Bone marrow (tissue), 2 donors: ENCODE measurements at regions not wholly inside any gene's neighbourhood (a gene's known extent, or its start where the extent isn't known, plus 50 kb on each side); places are given as distances from the start of the nearest gene placed in this dataset.
A peak's percentile ranks its signal among the peaks of the same experiment; 100 is the strongest.

Experiments
- DNase-seq, 2 donors: peaks; one replicate each; lab custom pipeline; 2025; lab: John Stamatoyannopoulos, UW

DNA sequence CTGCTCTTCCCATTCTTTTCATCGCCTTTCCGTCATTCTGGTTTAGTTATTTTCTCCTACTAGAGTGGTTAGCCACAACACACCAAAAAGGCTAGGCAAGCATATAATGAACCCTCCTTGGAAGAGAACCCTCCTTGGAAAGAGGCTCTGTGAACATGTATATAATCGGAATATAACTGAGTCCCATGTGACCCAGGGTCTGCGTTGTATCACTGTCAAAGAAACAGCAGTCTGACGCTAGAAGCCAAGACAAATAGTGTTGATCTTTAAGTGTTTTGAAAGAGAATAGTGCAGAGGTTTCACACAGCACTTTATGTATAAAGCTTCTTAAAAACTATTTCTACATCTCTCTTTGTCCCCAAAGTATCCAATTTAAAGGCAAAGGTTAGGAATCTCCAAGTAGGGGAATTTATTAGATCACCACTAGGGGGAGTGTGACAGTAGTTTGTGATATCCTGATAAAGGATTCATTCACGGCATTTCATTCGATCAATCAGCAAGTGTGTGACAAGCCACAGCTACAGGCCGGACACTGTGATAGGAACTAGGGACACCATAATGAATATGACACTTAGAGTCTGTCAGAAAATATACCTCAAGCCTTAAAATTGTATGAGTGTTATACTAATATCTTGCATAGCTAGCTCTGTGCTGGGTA, 395.3 kb downstream of the CD109 start:
- DNase-seq: peak in 1 of 2 donors; percentile 12

DNA sequence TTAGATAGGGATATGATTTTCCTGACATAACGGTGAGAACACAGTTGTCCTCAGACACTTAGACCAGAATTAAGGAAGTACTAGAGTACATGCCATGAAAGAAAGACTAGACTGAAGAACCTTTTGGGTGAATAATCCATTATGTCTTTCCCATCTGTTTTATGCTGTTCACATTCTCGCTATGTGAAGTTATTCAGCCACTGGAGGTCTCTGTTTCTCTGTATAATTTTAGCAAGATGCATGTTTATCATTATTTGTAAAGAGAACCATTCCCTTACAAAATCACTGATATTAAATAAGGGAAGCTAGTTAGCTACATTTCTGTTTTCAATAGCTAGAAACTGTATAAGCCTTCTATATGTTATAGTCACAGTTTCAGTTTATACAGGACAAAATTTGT, 391.9 kb downstream of the CD109 start:
- DNase-seq: no peak

DNA sequence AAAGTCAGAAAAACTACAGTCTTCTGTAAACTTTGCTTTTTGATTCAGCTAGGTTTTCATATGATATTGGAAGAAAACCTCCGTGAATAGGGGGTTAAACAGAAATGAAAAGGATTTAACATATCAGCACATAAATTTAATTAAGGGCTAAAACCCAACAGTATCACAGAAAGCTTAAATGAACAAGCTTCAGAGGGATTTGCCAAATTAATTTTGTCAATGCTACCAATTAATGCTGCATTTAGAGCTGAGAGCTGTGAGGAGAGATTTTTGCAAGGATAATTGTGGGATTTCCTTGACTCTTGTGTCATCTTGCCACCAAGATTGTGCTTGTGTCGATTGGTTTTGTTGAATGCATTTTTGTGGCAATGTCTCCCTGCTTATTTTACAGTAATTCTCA, 379.9 kb downstream of the CD109 start:
- DNase-seq: no peak

GRCh38 chr6:74075323-74075722, 379.3 kb downstream of the CD109 start:
- DNase-seq: no peak

DNA sequence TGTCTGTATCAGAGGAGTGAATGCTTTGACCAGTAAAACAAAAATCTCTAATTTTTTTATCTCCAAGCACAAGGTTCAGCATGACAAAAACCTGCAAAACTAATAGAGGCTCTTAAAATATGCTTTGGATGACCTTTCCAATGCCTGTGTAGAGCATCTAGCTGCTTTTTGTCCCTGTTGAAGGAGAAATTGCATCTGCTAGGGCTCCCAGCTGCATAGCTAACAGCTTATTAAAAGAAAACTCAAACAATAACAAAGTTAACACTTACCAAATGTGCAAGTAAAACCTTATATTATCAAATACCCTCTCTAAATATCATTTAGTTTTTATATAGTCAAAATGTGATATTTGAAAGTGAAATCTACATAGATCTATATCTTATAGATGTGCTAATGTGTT, 378.6 kb downstream of the CD109 start:
- no peak for DNase-seq

DNA sequence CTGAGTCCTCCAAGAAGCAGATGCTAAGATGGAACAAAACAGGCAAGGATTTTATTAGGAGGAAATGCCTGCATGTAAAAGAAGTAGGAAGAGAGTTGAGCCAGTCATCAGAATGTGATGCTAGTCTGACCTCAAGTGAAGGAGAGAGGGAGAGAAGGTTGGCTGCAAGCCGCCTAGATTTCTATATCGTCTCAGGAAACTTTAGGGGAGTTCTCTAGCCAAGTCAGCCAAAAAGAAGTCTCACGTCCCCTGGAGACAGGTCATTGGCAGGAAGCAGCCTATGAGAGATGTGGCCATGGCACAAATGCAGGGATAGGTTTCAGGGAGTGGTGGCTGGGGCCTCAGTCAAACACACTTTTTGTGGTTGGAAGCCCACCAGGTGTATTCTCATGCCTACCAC, 378.0 kb downstream of the CD109 start:
- DNase-seq: no peak

GRCh38 chr6:74073429-74073828, 377.4 kb downstream of the CD109 start:
- no peak for DNase-seq

- DNase-seq: no peak
Measured at GRCh38 chr6:74071214-74071613, 375.2 kb downstream of the CD109 start.

- no peak for DNase-seq
Measured at GRCh38 chr6:74070711-74071110, 374.7 kb downstream of the CD109 start.

DNA sequence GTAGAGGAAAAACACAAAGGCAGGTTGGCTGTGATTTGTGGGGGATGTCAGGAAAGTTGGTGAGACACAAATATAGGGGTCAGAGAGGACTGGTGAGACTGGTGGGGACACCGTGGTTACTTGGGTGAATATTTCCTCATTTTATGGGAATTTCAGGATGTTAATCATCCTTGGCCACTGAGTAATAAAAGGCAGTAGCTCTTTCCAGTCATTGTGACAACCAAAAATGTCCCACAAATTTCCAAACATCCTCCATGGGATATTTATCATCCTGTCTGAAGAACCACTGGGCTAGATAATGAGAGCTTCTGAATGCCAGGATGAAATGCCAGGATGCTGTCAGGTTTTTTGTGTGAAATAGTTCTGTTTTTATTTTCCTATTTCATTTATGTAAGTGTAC, 374.1 kb downstream of the CD109 start:
- no peak for DNase-seq

DNA sequence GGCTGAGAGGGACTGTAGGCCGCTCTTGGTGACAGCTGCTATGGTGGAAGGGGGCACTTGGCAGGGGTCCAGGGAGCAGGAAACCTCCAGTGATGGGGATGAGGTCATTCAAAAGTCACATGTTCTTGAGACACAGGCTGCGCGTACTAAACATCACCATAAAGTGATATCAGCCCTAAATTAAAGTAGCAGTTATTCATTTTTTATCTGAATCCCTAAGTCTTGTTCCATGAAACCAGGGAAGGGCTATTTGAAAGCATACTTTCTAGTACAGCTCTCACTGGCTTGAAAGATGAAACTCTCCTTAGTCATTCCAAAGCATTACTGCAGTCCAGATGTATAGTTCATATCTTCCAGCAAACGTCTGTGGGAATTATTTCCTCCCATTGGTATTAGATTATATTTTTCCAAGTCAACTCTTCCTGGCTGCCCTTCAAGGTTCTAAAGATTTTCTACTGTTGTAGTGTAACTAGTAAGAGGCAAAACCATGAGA, 373.1 kb downstream of the CD109 start:
- DNase-seq: no peak

DNA sequence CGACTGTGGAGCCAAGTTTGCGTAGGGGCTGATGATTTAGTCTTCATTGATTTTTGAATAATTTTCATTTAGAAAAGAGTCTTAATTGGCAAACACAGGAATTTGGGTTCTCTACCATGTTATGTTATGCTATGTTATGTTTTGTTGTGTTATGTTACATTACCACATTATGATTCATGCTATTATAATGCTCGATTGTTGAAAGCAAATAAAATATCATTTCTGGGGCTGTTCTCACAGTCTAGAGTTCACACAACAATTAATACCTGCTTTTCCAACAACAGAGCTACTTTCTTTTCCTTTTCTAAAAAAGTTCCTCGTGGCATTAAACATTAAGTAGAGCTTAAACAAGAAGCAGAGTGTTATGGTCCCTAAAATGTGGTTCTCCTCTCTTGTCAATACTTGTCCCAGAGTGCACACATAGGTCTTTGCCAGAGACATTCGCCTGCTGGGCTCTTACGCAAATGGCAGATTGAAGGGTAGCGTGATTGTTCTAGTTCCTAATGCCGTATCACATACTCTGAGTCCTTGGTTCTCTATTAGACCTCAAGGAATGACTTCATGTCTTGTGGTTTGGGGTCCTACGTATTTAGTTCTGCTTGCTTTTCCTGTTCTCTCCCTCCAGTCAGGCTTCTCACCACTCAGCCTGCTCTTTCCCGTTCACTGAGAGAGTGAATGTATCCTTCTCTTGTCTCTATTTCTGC, 370.3 kb downstream of the CD109 start:
- DNase-seq: no peak

- DNase-seq: no peak
Measured at GRCh38 chr6:74065705-74066104, 369.7 kb downstream of the CD109 start.

DNA sequence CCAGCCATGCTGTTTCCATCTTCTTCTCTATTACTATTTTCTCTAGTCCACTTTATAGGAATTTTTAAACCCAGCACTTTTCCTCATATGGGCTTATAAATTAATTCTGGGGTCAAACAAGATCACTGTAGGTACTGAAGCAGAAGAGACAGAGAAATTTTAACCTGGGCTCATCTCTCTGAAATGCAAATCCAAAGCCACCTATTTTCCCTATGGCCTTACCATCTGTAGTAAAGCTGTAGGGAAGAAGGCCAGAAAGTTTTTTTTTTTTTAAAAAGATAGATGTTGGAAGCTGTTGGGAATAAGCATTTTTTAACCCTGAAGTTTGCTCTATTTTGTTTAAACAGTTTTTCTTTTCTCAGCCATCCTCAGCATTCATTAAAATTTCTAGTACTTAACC, 367.4 kb downstream of the CD109 start:
- DNase-seq: no peak

DNA sequence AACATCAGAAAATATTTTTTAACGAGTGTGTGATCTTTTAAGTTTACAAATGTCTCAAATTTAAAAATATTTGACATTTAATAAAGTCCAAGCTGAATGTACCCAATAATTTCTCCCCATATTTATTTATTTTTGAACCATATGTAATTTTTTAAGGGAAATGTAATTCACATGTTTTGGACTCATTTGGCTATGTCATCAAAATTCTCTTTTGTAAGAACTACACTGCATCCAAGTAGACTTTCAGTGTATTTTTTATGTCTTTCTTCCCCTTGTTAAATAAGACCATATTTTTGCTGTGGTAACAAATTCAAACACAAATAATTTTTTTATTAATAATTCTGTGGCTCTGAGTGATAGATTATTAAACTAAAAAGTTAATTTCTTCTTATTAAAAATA, 365.2 kb downstream of the CD109 start:
- DNase-seq: no peak

DNA sequence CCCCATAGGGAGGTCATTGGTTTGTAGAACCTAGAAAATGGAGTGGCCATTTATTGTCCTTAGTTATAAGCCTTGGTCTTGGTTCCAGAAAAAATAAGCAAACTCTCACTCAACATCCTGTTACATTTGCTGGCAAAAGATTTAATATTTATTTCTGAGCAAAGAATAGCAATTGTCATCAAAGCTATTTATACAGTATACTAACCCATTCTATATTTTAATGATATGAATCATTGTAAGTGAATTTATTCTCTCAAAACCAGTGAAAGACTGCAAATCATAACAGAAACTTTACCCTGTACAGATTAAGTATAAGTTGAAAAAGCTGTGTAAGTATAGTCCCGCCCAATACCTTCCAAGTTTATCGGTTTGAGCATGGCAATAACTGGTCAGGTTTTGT, 364.4 kb downstream of the CD109 start:
- no peak for DNase-seq

- no peak for DNase-seq
Measured at GRCh38 chr6:74058606-74059005, 362.6 kb downstream of the CD109 start.

- no peak for DNase-seq
Measured at GRCh38 chr6:74057326-74057725, 361.3 kb downstream of the CD109 start.

DNA sequence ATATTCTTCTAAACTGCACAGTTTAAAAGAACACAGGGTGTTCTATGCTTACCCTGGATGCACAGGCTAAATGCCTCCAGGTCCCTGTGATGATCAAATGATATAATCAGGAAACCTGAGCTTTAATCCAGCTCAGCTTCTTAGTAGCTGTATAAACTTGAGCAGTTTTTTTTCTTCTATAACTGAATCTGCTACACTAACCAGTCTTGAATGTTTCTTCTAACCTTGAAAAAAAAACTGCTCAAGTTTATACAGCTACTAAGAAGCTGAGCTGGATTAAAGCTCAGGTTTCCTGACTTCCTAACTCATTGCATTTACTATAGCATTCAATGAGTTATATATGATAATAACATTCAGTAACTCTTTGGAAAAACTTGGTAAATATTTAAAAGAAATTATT, 358.2 kb downstream of the CD109 start:
- DNase-seq: no peak

DNA sequence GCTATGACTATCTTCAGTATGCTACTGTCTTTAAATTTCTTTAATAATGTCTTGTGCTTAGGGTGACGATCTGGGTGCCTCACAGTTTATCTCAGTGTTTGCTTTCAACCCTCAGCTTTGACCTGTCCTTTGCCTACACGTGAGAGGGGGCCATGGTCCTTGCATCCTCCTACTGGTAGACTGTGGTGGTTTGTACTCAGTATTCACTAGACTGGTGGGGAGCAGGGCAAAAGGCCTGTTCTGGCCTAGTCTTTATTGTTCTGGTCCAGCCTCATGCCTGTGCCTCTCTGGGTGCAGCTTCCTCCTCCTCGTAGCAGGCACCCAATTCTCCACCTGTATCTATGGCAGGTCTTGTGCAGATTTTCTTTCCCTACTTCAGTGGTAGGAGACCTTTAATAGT, 354.9 kb downstream of the CD109 start:
- no peak for DNase-seq

- DNase-seq: no peak
Measured at GRCh38 chr6:74048387-74048786, 352.4 kb downstream of the CD109 start.

DNA sequence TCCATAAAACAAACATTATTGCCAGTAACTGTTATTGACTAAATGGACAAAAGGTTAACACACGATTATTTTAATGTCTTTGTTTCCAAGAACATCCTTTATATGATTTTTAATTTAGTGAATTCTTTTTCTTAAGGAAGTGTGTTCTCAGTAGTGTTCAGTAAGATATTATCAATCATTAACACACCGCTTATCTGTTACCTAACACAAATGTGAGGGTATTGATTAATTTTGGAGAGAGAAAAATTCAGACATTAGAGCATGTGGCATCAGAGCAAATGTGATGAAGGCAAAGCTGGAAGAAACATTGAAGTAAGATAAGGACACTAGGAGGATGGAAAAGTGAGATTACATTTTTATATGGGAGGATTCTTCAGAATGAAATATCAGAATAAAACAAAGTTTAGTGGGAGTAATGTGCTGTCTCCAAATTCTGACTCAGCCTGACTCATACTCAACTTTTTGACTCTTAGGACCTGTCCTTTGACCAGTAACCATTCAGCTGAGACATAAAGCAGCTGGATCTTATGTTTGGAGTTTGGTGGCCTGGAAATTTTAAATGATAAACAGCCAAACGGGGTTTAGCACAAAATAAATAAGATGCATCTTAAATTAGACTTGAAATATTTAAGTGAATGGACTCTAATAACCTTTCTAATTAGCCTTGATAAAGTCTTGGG, 348.6 kb downstream of the CD109 start:
- no peak for DNase-seq

DNA sequence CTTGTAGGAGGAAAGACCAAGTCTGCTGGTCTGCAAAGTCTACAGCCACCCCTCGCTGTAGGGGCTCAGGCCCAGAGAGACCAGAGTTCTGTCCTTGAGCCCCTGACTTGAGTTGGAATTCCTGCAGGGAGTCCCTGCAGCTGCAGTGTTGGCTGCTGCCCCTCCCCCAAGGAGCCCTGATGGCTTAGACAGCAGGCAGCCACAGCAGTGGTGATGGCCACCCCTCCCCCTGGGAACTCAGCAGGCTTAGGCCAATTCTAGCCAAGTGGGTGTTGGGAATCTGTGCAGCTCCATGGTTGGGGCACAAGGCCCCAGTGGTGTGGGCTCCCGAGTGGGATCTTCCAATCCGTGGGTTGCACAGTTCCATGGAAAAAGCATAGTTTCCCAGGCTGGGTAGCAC, 345.4 kb downstream of the CD109 start:
- DNase-seq: no peak
